GM18520 (cell line): ENCODE measurements at regions not wholly inside any gene's neighbourhood (a gene's known extent, or its start where the extent isn't known, plus 50 kb on each side); places are given as distances from the start of the nearest gene placed in this dataset.

Experiments used
- ATAC-seq: cut with Tn5 transposase; IDR thresholded peaks from one replicate; pipeline ENCODE4 v1.9.1; 2021; ENCODE audit not compliant: unreplicated experiment

- no peak for ATAC-seq
Measured at GRCh38 chr7:118298771-118299170, 74.3 kb downstream of the ANKRD7 start.

DNA sequence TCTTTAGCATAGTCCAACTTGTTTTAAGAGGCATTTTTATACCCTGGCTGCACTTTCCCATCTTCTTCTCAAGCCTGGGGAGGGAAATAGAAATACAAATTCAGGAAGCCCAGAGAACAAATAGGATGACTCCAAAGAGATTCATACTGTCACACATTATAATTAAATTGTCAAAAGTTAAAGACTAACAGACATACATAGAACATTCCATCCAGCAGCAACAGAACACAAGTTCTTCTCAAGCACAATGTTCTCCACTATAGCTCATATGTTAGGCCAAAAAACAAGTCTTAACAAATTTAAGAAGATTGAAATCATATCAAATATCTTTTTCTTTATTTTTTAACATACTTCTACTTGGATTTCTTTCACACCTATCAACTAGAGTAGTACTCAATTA lies 75.7 kb downstream of the ANKRD7 start:
- no peak for ATAC-seq

GRCh38 chr7:118304100-118304499 lies 79.6 kb downstream of the ANKRD7 start:
- no peak for ATAC-seq

DNA sequence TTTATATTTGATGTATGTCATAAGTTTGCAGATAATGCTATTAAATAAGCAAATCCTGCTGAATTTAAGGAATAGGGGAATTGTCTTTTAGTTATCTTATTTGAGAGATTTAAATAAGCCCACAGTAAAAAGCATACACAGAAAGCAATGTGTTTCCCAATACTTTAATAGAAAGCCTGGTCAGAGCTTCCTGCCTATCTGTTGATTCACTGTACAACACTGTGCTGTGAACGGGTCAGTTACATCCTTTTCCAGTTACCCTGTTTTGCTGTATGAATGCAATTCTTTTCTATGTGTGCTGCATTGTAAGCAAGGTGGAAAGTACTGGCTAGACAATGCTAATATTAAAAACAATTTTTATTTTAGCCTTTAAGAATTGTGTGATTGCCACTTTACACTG lies 81.2 kb downstream of the ANKRD7 start:
- no peak for ATAC-seq

DNA sequence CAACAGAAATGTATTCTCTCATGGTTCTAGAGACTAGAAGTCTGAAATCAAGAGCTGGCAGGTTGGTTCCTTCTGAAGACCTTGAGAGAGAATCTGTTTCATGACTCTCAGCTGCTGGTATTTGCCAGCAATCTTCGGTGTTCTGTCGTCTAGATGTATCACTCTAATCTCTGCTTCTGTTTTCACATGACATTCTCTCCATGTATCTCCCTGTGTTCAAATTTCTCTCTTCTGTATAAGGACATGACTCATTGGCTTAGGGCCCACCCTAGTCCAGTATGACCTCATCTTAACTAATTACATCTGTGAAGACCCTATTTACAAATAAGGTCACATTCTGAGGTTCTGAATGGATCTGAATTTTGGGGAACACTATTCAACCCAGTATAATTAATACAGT lies 82.3 kb downstream of the ANKRD7 start:
- ATAC-seq, result no peak

GRCh38 chr7:118311121-118311836 lies 86.8 kb downstream of the ANKRD7 start:
- ATAC-seq, result peak; percentile 71

DNA sequence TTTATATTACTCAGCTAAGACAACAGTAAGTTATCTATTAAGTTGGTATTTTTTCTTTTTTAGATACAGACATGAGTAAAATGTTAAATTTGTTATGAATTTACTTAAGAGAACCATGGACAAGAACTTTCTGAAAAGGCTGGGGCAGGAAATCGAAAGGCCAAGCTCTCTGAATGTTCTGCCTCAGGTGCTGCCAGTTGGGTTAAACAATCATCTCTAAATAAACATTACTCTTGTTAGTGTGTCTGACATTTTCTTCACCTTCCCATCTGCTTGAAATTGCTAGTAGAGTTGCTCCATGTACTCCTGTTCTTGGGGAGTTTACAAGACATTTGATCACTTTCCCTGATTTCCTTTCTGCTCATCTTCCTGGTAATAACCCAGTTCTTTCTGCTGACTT lies 87.5 kb downstream of the ANKRD7 start:
- no peak for ATAC-seq

DNA sequence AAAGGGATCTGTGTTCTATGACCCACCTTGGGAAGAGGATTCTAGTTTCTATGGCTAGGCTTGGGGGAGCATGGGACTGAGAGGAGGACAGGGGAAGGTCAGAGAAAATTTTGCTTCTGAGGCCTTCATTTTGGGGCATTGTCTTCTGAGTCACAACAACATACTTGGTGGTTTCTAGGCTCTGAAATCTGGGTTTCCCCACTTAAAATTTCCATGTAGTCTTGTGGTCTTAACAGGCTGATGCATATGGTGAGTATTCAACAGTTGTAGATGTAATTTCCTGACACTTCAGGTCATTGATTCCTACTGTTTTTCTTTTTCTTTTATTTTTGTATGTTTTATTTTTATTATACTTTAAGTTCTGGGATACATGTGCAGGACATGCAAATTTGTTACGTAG lies 88.5 kb downstream of the ANKRD7 start:
- peak; percentile 66 for ATAC-seq

GRCh38 chr7:118324790-118325449 lies 100.4 kb downstream of the ANKRD7 start:
- no peak for ATAC-seq

- ATAC-seq, result no peak
Measured at GRCh38 chr7:118325450-118325808, 100.9 kb downstream of the ANKRD7 start.

DNA sequence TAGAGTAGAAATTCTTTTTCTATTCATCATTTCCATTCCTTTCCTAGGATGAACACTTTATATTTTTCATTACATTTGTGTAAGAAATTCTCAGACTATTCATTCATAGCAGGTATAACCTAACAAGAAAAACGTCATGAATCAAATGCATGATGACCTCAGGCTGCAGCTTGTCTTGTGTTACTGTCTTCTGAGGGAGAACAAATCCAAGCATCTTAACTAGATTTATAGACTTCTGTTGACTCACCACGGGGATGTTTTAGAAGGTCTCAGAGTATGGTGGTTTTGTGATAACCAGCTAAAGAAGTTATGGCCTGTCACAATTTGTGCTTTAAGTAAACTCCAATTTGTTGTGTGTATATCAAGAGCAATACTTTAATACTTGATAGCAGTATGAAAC lies 102.7 kb downstream of the ANKRD7 start:
- no peak for ATAC-seq

DNA sequence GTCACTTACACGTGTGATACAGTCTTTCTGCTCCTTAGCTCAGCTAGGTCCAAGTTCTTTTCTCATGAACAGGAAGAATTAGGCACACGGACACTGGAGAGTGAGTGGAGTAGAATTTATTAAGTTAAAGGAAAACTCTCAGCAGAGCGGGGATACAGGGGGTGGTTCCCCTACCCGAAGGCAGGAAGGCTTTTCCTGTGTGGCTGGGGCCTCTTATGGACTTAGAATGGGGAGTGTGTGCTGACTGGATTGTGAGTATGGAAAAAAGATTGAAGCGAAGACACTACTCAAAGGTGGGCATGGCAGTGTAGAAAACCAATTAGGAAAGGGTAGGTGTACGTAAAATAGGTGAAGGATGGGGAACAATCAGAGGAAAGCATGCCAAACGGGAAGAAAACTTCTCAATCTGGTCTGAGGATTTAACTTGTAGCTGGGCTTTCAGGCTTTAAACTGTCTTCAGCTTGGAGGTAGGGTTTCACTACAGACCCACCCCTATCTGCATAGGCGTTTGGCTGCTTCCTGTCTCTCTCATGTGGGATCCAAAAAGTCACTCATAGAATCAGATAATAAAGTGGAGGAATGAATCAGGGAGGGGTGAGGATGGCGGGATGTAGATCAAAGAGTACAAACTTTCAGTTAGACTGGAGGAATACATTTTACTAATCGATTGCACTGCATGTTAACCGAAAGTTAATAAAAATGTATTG lies 104.2 kb downstream of the ANKRD7 start:
- no peak for ATAC-seq

- ATAC-seq, result peak; percentile 53
Measured at GRCh38 chr7:118330388-118330787, 105.9 kb downstream of the ANKRD7 start.

DNA sequence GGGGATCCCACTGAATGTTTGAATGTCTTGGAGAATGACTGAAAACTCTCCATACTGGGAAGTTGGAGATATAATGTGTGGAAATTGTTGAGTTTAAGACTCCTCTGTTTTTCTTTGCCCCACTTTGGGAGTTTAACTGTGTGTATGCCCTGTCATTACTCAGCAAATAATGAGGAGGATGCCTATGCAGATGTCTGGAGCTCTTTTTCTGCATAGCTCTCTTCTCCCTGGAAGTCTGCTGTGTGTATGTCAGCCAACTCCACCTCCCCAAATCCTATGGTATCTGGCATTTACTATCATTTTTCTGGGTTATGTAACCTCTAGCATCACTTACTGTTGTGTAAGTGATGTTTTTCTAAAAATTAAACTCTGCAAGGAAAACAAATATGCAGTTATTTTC lies 122.2 kb downstream of the ANKRD7 start:
- no peak for ATAC-seq

GRCh38 chr7:118349604-118350003 lies 125.1 kb downstream of the ANKRD7 start:
- ATAC-seq, result no peak

GRCh38 chr7:118350260-118350659 lies 125.8 kb downstream of the ANKRD7 start:
- no peak for ATAC-seq

- ATAC-seq, result peak; percentile 47
Measured at GRCh38 chr7:118352867-118353453, 128.5 kb downstream of the ANKRD7 start.

DNA sequence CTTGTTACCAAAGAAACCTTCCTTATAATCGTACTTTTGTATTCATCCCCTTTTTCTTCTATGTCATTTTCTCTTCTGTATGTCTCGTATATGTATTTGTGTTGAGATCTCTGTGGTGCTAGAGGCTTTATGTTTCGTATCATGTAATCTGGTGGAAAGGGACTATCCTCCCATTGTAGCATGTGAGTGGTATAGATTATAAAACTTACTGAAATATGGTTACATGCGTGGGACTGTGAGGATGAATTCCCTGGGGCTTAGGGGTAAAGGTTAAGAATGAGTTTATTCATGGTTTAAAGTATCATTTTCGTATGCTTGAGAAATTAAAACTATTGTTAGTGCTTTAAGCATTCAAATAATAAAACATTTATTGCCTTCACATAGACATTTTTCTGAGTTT lies 141.9 kb downstream of the ANKRD7 start:
- no peak for ATAC-seq

DNA sequence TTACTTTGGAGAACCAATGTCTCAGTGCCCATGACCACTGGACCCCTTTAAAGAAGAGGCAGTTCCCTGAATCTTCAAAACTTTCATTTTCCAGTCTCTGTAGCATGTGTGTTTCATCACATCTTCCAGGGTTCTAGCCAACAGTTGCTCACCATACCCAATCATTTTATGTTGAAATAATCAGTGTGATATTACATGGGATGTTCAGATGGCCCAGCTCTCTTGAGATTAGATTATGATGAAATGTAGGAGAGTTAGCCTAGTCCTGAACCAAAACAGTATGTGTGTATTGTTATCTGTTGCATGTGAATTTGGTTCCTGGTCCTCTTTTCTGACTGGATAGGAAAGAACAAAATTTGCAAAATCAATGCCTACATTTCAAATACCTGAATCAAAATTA lies 144.5 kb downstream of the ANKRD7 start:
- ATAC-seq, result no peak

GRCh38 chr7:118369987-118370386 lies 145.5 kb downstream of the ANKRD7 start:
- no peak for ATAC-seq

DNA sequence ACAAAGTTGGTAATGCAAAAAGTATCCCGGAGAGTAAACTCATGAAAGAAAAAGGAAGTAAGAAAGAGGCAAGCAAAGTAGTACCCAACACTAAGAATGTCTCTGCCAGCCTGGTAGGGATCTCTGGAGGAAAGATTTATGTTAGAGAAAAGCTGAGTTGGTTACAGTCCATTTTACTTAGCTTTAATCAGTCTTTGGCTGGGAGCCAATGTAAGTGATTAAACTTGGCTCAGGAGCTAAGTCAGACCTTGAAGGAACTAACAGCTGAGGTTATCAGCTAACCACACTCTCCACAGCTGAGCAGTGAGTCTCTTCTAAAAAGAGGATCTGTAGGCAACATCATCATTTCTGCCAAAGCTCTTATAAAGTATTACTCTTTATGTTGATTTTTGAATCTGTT lies 148.0 kb downstream of the ANKRD7 start:
- ATAC-seq, result no peak

- no peak for ATAC-seq
Measured at GRCh38 chr7:118389629-118390028, 165.1 kb downstream of the ANKRD7 start.
